Erythroblast (primary cell): ENCODE measurements at regions not wholly inside any gene's neighbourhood (a gene's known extent, or its start where the extent isn't known, plus 50 kb on each side); places are given as distances from the start of the nearest gene placed in this dataset.

Experiments
- GATA1 ChIP-seq: IDR thresholded peaks from 2 replicates; pipeline ENCODE4 v1.6.1; 2011; ENCODE audit warnings: low read depth, mild to moderate bottlenecking, control low read depth, low read length, moderate library complexity
- POLR2A ChIP-seq: IDR thresholded peaks from 2 replicates; pipeline ENCODE4 v1.6.1; 2011; ENCODE audit warnings: mild to moderate bottlenecking, low read length

- TF ChIP-seq POLR2A (no peak), GATA1 (no peak)
Measured at GRCh38 chrX:10101269-10101668, 55.5 kb upstream of the CLCN4 start.
